ENCODE measurements at regions not wholly inside any gene's neighbourhood (a gene's known extent, or its start where the extent isn't known, plus 50 kb on each side); places are given as distances from the start of the nearest gene placed in this dataset.

- DNase-seq (ENCODE audit: low spot score), result no peak
Observed at GRCh38 chr13:106714271-106714982, 146.5 kb upstream of the ARGLU1 start.

GRCh38 chr13:106712381-106712780, 144.4 kb upstream of the ARGLU1 start:
- no peak for DNase-seq (ENCODE audit: low spot score)

- DNase-seq (ENCODE audit: low spot score), result no peak
Observed at GRCh38 chr13:106710266-106710665, 142.3 kb upstream of the ARGLU1 start.

DNA sequence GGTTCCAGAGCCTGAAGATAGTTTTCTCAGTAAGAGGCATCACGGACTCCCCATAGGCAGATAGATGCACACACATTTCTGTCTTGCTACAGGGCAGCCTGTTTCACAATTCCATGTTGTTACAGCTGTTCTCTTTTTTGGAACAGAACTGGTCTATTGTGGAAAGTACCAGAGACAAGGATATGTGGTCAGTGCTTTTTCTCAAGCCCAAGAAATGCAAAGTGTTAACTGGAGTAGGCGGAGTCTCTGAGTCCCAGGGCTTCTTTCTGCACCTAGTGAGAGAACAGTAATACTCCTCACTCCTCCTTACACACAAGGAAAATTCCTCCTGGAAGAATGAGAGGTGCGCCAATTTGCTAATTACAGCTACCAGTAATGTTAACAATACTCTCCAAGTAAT, 141.6 kb upstream of the ARGLU1 start:
- DNase-seq (ENCODE audit: low spot score), result no peak

DNA sequence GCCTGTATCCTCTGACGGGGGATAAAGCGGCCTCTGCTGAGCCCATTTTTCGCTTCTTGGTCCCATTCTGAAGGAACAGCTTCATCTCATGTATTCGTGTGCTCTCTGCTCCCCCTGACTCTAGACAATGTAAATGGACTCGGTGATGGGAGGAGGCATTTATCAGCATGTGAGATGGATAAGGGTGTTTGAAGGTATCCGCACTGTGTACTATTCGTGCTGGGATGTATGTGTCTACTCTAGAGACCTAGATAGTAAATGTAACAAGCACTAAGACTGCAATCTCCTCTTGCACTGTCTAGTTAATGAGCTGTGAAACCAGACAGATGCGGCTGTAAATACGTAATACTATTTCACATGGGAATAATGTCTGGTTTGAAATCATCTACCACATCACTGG, 134.6 kb upstream of the ARGLU1 start:
- peak; percentile 16 for DNase-seq (ENCODE audit: low spot score)

- peak; percentile 22 for DNase-seq (ENCODE audit: low spot score)
Observed at GRCh38 chr13:106701771-106702341, 133.9 kb upstream of the ARGLU1 start.

- DNase-seq (ENCODE audit: low spot score), result no peak
Observed at GRCh38 chr13:106700439-106700838, 132.5 kb upstream of the ARGLU1 start.

- no peak for DNase-seq (ENCODE audit: low spot score)
Observed at GRCh38 chr13:106700007-106700406, 132.1 kb upstream of the ARGLU1 start.

- no peak for DNase-seq (ENCODE audit: low spot score)
Observed at GRCh38 chr13:106699311-106699710, 131.4 kb upstream of the ARGLU1 start.

GRCh38 chr13:106696719-106697118, 128.8 kb upstream of the ARGLU1 start:
- no peak for DNase-seq (ENCODE audit: low spot score)

DNA sequence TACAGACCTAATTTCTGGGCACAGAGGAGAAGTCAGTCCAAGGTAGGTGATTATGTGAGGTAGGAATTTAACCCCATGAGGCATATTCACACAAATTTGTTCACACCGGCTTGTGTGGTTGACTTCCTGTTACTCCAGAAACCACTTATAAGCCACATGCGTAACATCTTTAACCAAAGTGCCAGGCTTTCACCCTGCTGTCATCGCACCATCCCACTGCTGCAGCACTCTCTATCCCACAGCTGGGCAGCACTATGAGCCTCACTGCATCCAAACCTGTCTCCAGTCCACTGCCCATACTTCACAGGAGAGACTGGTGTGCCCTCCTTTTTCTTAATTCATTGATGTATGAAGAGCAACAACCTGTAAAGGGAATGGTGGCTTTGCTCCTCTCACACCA, 128.2 kb upstream of the ARGLU1 start:
- no peak for DNase-seq (ENCODE audit: low spot score)

DNA sequence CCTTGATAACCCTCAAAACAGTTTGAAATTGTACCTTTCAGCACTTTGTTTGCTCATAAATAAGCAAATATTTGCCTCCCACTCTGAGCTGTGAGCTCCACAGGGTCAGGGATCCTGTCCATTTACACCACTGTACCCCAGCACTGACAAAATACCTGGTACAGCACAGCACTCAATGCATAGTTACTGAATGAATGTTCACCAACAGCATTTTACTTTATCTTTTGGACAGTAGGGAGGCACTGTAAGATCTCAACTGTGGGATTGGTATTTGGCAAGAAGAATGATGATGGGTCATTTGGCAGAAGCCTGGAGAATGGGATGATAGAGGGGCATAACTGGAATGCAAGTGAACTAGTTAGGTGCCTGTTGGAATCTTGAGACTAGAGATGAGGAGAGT, 127.2 kb upstream of the ARGLU1 start:
- no peak for DNase-seq (ENCODE audit: low spot score)

DNA sequence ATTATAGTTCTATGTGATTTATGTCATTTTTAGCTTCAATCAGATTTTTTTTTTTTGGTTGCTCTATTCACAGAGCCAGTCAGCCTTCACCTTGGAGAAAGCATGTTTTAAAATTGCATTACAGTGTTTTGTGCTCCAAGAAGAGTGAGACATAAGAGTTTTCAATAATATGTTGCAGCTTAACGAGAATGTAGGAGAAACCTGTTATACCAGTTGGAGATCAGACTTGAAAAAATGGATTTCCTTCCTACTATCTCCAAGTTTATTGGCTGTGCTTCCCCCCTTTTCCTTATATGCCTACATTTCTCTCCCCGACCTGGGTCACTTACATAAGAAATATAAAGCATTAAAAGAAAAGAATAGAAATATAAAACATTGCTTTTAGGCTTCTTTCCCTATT, 123.9 kb upstream of the ARGLU1 start:
- no peak for DNase-seq (ENCODE audit: low spot score)

DNA sequence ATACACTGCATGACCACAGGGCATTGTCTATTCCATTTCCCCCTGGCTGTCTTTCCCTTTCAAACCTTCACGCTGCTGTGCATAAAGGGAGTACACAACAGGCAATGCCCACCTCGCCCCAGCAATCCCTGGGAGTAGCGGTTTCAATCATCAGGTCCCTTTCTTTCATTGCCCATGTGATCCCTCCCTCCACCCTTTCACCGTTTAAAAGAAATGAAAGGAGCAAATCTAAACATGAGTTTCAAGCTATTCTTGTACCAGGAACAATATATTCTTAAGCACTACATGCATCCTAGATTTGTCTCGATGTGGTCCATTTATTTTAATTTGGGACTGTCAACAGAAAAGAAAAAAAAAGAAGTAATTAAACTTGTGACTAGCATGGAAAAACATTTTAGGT, 123.4 kb upstream of the ARGLU1 start:
- DNase-seq (ENCODE audit: low spot score), result no peak

GRCh38 chr13:106690779-106691178, 122.8 kb upstream of the ARGLU1 start:
- DNase-seq (ENCODE audit: low spot score), result no peak

- DNase-seq (ENCODE audit: low spot score), result no peak
Observed at GRCh38 chr13:106689906-106690305, 122.0 kb upstream of the ARGLU1 start.

GRCh38 chr13:106688940-106689339, 121.0 kb upstream of the ARGLU1 start:
- DNase-seq (ENCODE audit: low spot score), result no peak

DNA sequence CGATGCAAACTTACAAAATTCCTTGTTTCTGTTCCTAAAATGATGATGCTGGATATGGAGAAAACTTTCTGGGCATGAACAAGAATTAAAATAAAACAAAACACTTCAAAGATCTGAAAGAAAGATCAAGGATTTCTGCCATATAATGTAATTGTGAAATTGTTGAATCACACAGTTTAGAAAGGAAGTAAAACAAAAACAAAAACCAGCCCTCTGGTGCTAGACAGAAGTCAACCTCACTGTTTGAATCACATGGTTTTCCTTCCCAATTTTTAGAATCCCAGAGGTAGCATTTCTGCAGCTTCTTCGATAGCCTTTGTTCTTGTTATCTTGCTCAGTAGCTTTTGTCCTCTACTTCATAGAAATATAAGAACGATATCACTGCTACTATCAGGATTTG, 118.2 kb upstream of the ARGLU1 start:
- no peak for DNase-seq (ENCODE audit: low spot score)

- no peak for DNase-seq (ENCODE audit: low spot score)
Observed at GRCh38 chr13:106685143-106685542, 117.2 kb upstream of the ARGLU1 start.

GRCh38 chr13:106683918-106684317, 116.0 kb upstream of the ARGLU1 start:
- no peak for DNase-seq (ENCODE audit: low spot score)

DNA sequence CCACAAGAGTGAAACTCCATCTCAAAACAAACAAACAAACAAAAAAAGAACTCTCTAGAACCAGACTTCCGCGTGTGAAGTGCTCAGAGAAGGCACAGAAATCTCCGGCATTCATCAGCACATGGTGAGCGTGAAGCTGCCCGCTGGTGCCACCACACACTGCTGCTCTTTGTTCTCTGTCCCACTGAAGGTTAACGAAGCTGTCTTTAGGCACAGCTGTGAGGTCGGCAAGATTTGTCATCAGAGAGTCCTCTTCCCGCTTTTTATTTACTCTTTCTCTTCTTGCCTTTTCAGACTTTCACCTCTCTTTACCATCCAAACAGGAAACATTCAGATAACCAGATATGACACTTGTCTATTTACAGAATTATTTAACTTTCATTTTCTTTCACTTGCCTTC, 115.2 kb upstream of the ARGLU1 start:
- no peak for DNase-seq (ENCODE audit: low spot score)

DNA sequence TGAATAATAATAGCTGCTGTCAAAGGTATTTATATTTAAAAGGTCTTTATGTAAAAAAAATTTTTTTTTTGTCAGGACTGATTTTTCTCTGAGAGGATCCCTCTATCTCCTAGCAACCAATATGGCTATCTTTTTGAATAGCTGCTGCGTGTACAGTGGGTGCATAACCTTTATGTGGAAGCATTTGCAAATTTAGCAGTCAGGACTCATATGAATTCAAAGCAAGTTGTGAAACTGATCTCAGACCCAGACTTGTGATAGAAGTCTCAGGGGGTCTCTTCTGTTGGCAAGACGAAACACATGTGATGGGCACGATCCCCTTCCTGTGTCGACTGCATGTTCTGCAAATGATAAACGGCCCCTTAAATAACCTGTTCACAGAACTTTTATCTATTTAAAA, 114.1 kb upstream of the ARGLU1 start:
- no peak for DNase-seq (ENCODE audit: low spot score)

- DNase-seq (ENCODE audit: low spot score), result no peak
Observed at GRCh38 chr13:106681536-106681935, 113.6 kb upstream of the ARGLU1 start.

- DNase-seq (ENCODE audit: low spot score), result no peak
Observed at GRCh38 chr13:106680796-106681472, 113.0 kb upstream of the ARGLU1 start.
